HepG2 (cell line): ENCODE measurements at regions not wholly inside any gene's neighbourhood (a gene's known extent, or its start where the extent isn't known, plus 50 kb on each side); places are given as distances from the start of the nearest gene placed in this dataset.

Source experiments
- ARID2 ChIP-seq: sonication (generic); formaldehyde crosslinking; IDR thresholded peaks from 2 replicates; pipeline ENCODE4 v1.8.1; 2022; ENCODE audit warnings: mild to moderate bottlenecking, missing genetic modification reagents, borderline replicate concordance
- ARNTL ChIP-seq: sonication (generic); formaldehyde crosslinking; IDR thresholded peaks from 2 replicates; pipeline ENCODE4 v1.4.0; 2020; ENCODE audit warnings: mild to moderate bottlenecking, missing genetic modification reagents
- BCL3 ChIP-seq: sonication (generic); formaldehyde crosslinking; IDR thresholded peaks from 2 replicates; pipeline ENCODE4 v1.5.1; 2020; ENCODE audit warnings: mild to moderate bottlenecking, missing genetic modification reagents, moderate library complexity
- CREM ChIP-seq, 2 experiments: sonication (generic) in 1 of 2; formaldehyde crosslinking in 1 of 2; IDR thresholded peaks; 2 replicates each; pipeline versions ENCODE4 v1.4.0 to v1.6.1; 2016 to 2020; ENCODE audit warnings: antibody characterized with exemption in 1 of 2, mild to moderate bottlenecking in 1 of 2, missing genetic modification reagents in 1 of 2
- EED ChIP-seq: sonication (generic); formaldehyde crosslinking; IDR thresholded peaks from 2 replicates; pipeline ENCODE4 v1.5.0; 2020; ENCODE audit warnings: mild to moderate bottlenecking, missing genetic modification reagents
- FOXA3 ChIP-seq: IDR thresholded peaks from 2 replicates; pipeline ENCODE4 v1.6.1; 2016; ENCODE audit warnings: missing genetic modification reagents, missing compliant biosample characterization
- GPN1 ChIP-seq: sonication (generic); formaldehyde crosslinking; IDR thresholded peaks from 2 replicates; pipeline ENCODE4 v1.5.1; 2020; ENCODE audit warnings: missing genetic modification reagents, borderline replicate concordance
- GRHL1 ChIP-seq: sonication (generic); formaldehyde crosslinking; conservative IDR thresholded peaks from 2 replicates; pipeline ENCODE4 v1.8.0; 2022; ENCODE audit warnings: missing genetic modification reagents
- HMG20A ChIP-seq: IDR thresholded peaks from 2 replicates; pipeline ENCODE4 v1.6.1; 2016; ENCODE audit warnings: borderline replicate concordance
- ISL2 ChIP-seq: sonication (generic); formaldehyde crosslinking; IDR thresholded peaks from 2 replicates; pipeline ENCODE4 v1.5.0; 2020; ENCODE audit warnings: missing genetic modification reagents
- MED13 ChIP-seq: sonication (generic); formaldehyde crosslinking; IDR thresholded peaks from 2 replicates; pipeline ENCODE4 v1.5.0; 2020; ENCODE audit warnings: missing genetic modification reagents
- PAF1 ChIP-seq: IDR thresholded peaks from 2 replicates; pipeline ENCODE4 v1.6.1; 2016; ENCODE audit warnings: missing genetic modification reagents, missing compliant biosample characterization
- PRDM15 ChIP-seq: sonication (generic); formaldehyde crosslinking; IDR thresholded peaks from 2 replicates; pipeline ENCODE4 v1.4.0; 2020; ENCODE audit warnings: missing genetic modification reagents
- RELA ChIP-seq: sonication (generic); formaldehyde crosslinking; IDR thresholded peaks from 2 replicates; pipeline ENCODE4 v1.4.0; 2020; ENCODE audit warnings: missing genetic modification reagents
- SAFB2 ChIP-seq: sonication (generic); formaldehyde crosslinking; IDR thresholded peaks from 2 replicates; pipeline ENCODE4 v1.5.1; 2020; ENCODE audit warnings: missing genetic modification reagents, low read depth, mild to moderate bottlenecking, borderline replicate concordance
- SETDB1 ChIP-seq: sonication (generic); formaldehyde crosslinking; IDR thresholded peaks from 2 replicates; pipeline ENCODE4 v1.5.1; 2020; ENCODE audit warnings: missing genetic modification reagents, mild to moderate bottlenecking, borderline replicate concordance
- SMAD3 ChIP-seq: sonication (generic); formaldehyde crosslinking; IDR thresholded peaks from 2 replicates; pipeline ENCODE4 v1.4.0; 2020; ENCODE audit warnings: missing genetic modification reagents
- ZFAT ChIP-seq: sonication (generic); formaldehyde crosslinking; conservative IDR thresholded peaks from 2 replicates; pipeline ENCODE4 v1.8.1; 2023; ENCODE audit warnings: missing genetic modification reagents, inconsistent platforms
- ZKSCAN1 ChIP-seq: fragments of 150-350 bp; IDR thresholded peaks from 2 replicates; pipeline ENCODE4 v1.6.1; 2014; ENCODE audit warnings: low read length
- ZNF205 ChIP-seq: IDR thresholded peaks from 2 replicates; pipeline ENCODE4 v1.6.1; 2018; ENCODE audit warnings: missing biosample characterization, missing genetic modification reagents
- ZNF230 ChIP-seq: sonication (generic); formaldehyde crosslinking; IDR thresholded peaks from 2 replicates; pipeline ENCODE4 v1.4.0; 2020; ENCODE audit warnings: mild to moderate bottlenecking, missing genetic modification reagents
- ZNF326 ChIP-seq: sonication (generic); formaldehyde crosslinking; IDR thresholded peaks from 2 replicates; pipeline ENCODE4 v1.4.0; 2020; ENCODE audit warnings: missing genetic modification reagents, borderline replicate concordance
- ZNF547 ChIP-seq: sonication (generic); formaldehyde crosslinking; IDR thresholded peaks from 2 replicates; pipeline ENCODE4 v1.5.1; 2020; ENCODE audit warnings: mild to moderate bottlenecking, missing genetic modification reagents
- ZNF580 ChIP-seq: IDR thresholded peaks from 2 replicates; pipeline ENCODE4 v1.6.1; 2016; ENCODE audit warnings: low read depth, borderline replicate concordance
- ZNF644 ChIP-seq: IDR thresholded peaks from 2 replicates; pipeline ENCODE4 v1.6.1; 2016; ENCODE audit warnings: low read depth

GRCh38 chr2:172270278-172271079 is 156.9 kb upstream of the ITGA6 start (continued):
- TF ChIP-seq ZNF580 = 0 out of 2 replicates have a peak, but pooled peaks have one; percentile 25
- no peak for TF ChIP-seq ZFAT (CRISPR knock-in tag)
- TF ChIP-seq SETDB1 = no peak
- TF ChIP-seq ZNF644 = 0 out of 2 replicates have a peak, but pooled peaks have one; percentile 29
- TF ChIP-seq SMAD3 (CRISPR knock-in tag) = no peak
- TF ChIP-seq EED (CRISPR knock-in tag) = no peak
- peak; percentile 60; the same call in 1 of the 2 replicates for TF ChIP-seq ZNF205 (CRISPR knock-in tag)
- peak; percentile 27; the same call in 1 of the 2 replicates for TF ChIP-seq HMG20A
- no peak for TF ChIP-seq PAF1 (CRISPR knock-in tag)
- no peak for TF ChIP-seq ISL2 (CRISPR knock-in tag)
- TF ChIP-seq ARNTL = no peak
- no peak for TF ChIP-seq ARID2 (CRISPR knock-in tag)
- TF ChIP-seq ZNF230 (CRISPR knock-in tag) = no peak
- no peak for TF ChIP-seq ZNF326 (CRISPR knock-in tag)
- peak; percentile 63 for TF ChIP-seq FOXA3 (CRISPR knock-in tag)
- TF ChIP-seq GRHL1 (CRISPR knock-in tag) = no peak
- no peak for TF ChIP-seq MED13 (CRISPR knock-in tag)
- no peak for TF ChIP-seq ZKSCAN1
- no peak for TF ChIP-seq SAFB2 (CRISPR knock-in tag)
- no peak for TF ChIP-seq ZNF547 (CRISPR knock-in tag)
- TF ChIP-seq BCL3 (CRISPR knock-in tag) = no peak
- TF ChIP-seq GPN1 (CRISPR knock-in tag) = no peak
- no peak for TF ChIP-seq RELA (CRISPR knock-in tag)
- no peak for TF ChIP-seq PRDM15
- TF ChIP-seq CREM (IDR thresholded peaks at IDR 0.05) = no peak
- TF ChIP-seq CREM (CRISPR knock-in tag; IDR thresholded peaks at IDR 0.05) = no peak
